ENCODE measurements at regions not wholly inside any gene's neighbourhood (a gene's known extent, or its start where the extent isn't known, plus 50 kb on each side); places are given as distances from the start of the nearest gene placed in this dataset.
"Not testable (repeated sequence)": the region's sequence is repeated elsewhere in the genome, so short reads cannot be mapped to it uniquely, and the experiment has no call there.

GRCh38 chr11:100574894-100575769, 112.0 kb upstream of the ARHGAP42 start:
- DNase-seq, result peak; percentile 43
- in situ Hi-C loops (cut with HindIII; ENCODE audit: low pct_ligation_motif_present, low pct_unique_long_range_greater_than_20kb, low sequenced_read_pairs), result no loop called here

- in situ Hi-C loops (cut with HindIII; ENCODE audit: low pct_ligation_motif_present, low pct_unique_long_range_greater_than_20kb, low sequenced_read_pairs), result no loop called here
- DNase-seq, result peak; percentile 54
These were observed 111.0 kb upstream of the ARHGAP42 start for GRCh38 chr11:100575860-100576717.

GRCh38 chr11:100576718-100577021, 110.4 kb upstream of the ARHGAP42 start:
- in situ Hi-C loops (cut with HindIII; ENCODE audit: low pct_ligation_motif_present, low pct_unique_long_range_greater_than_20kb, low sequenced_read_pairs), result no loop called here
- no peak for DNase-seq

GRCh38 chr11:100578831-100579311, 108.2 kb upstream of the ARHGAP42 start:
- in situ Hi-C loops (cut with HindIII; ENCODE audit: low pct_ligation_motif_present, low pct_unique_long_range_greater_than_20kb, low sequenced_read_pairs), result no loop called here
- DNase-seq, result no peak

- in situ Hi-C loops (cut with HindIII; ENCODE audit: low pct_ligation_motif_present, low pct_unique_long_range_greater_than_20kb, low sequenced_read_pairs), result no loop called here
These were observed 105.8 kb upstream of the ARHGAP42 start for GRCh38 chr11:100581318-100581717.

GRCh38 chr11:100584201-100584985, 102.7 kb upstream of the ARHGAP42 start:
- in situ Hi-C loops (cut with HindIII; ENCODE audit: low pct_ligation_motif_present, low pct_unique_long_range_greater_than_20kb, low sequenced_read_pairs), result no loop called here

More at GRCh38 chr11:100581318-100581717, 105.8 kb upstream of the ARHGAP42 start:
- DNase-seq, result no peak

GRCh38 chr11:100585728-100586127, 101.4 kb upstream of the ARHGAP42 start:
- no peak for DNase-seq
- in situ Hi-C loops (cut with HindIII; ENCODE audit: low pct_ligation_motif_present, low pct_unique_long_range_greater_than_20kb, low sequenced_read_pairs), result no loop called here

More at GRCh38 chr11:100584201-100584985, 102.7 kb upstream of the ARHGAP42 start:
- no peak for DNase-seq

GRCh38 chr11:100586361-100587101, 100.6 kb upstream of the ARHGAP42 start:
- no peak for DNase-seq
- in situ Hi-C loops (cut with HindIII; ENCODE audit: low pct_ligation_motif_present, low pct_unique_long_range_greater_than_20kb, low sequenced_read_pairs), result no loop called here

- no peak for DNase-seq
- in situ Hi-C loops (cut with HindIII; ENCODE audit: low pct_ligation_motif_present, low pct_unique_long_range_greater_than_20kb, low sequenced_read_pairs), result no loop called here
These were observed 94.3 kb upstream of the ARHGAP42 start for GRCh38 chr11:100592619-100593260.

- DNase-seq, result no peak
- in situ Hi-C loops (cut with HindIII; ENCODE audit: low pct_ligation_motif_present, low pct_unique_long_range_greater_than_20kb, low sequenced_read_pairs), result no loop called here
These were observed 93.8 kb upstream of the ARHGAP42 start for GRCh38 chr11:100593291-100593690.

GRCh38 chr11:100594320-100594719, 92.8 kb upstream of the ARHGAP42 start:
- DNase-seq, result no peak
- in situ Hi-C loops (cut with HindIII; ENCODE audit: low pct_ligation_motif_present, low pct_unique_long_range_greater_than_20kb, low sequenced_read_pairs), result no loop called here

GRCh38 chr11:100600941-100601340, 86.1 kb upstream of the ARHGAP42 start:
- in situ Hi-C loops (cut with HindIII; ENCODE audit: low pct_ligation_motif_present, low pct_unique_long_range_greater_than_20kb, low sequenced_read_pairs), result no loop called here
- no peak for DNase-seq

GRCh38 chr11:100602716-100603115, 84.4 kb upstream of the ARHGAP42 start:
- in situ Hi-C loops (cut with HindIII; ENCODE audit: low pct_ligation_motif_present, low pct_unique_long_range_greater_than_20kb, low sequenced_read_pairs), result no loop called here
- no peak for DNase-seq

GRCh38 chr11:100607761-100608160, 79.3 kb upstream of the ARHGAP42 start:
- DNase-seq; in situ Hi-C loops (cut with HindIII; ENCODE audit: low pct_ligation_motif_present, low pct_unique_long_range_greater_than_20kb, low sequenced_read_pairs): not testable (repeated sequence)

GRCh38 chr11:100612766-100613165, 74.3 kb upstream of the ARHGAP42 start:
- DNase-seq, result no peak

GRCh38 chr11:100618914-100619313, 68.2 kb upstream of the ARHGAP42 start:
- DNase-seq, result no peak
- in situ Hi-C loops (cut with HindIII; ENCODE audit: low pct_ligation_motif_present, low pct_unique_long_range_greater_than_20kb, low sequenced_read_pairs), result no loop called here

More at GRCh38 chr11:100612766-100613165, 74.3 kb upstream of the ARHGAP42 start:
- in situ Hi-C loops (cut with HindIII; ENCODE audit: low pct_ligation_motif_present, low pct_unique_long_range_greater_than_20kb, low sequenced_read_pairs), result no loop called here

- in situ Hi-C loops (cut with HindIII; ENCODE audit: low pct_ligation_motif_present, low pct_unique_long_range_greater_than_20kb, low sequenced_read_pairs), result no loop called here
- DNase-seq, result no peak
These were observed 67.6 kb upstream of the ARHGAP42 start for GRCh38 chr11:100619484-100619883.

GRCh38 chr11:100622404-100622803, 64.7 kb upstream of the ARHGAP42 start:
- no peak for DNase-seq

More at GRCh38 chr11:100622404-100622803, 64.7 kb upstream of the ARHGAP42 start:
- in situ Hi-C loops (cut with HindIII; ENCODE audit: low pct_ligation_motif_present, low pct_unique_long_range_greater_than_20kb, low sequenced_read_pairs), result no loop called here

Data from ACHN (cell line).